Left ventricle myocardium inferior (tissue), 1 donor: ENCODE measurements at regions not wholly inside any gene's neighbourhood (a gene's known extent, or its start where the extent isn't known, plus 50 kb on each side); places are given as distances from the start of the nearest gene placed in this dataset.

Source experiments
- DNase-seq: peaks from one replicate; pipeline ENCODE4 v3.0.0-alpha.2; 2020
- H3K27ac ChIP-seq: fragments of 200-600 bp; replicated peaks from 2 replicates; pipeline ENCODE4 v1.8.0; 2021
- H3K27me3 ChIP-seq: fragments of 200-600 bp; 2 replicates; pipeline ENCODE4 v1.8.0; 2021; ENCODE audit warnings: low read depth
- H3K36me3 ChIP-seq: fragments of 200-600 bp; 2 replicates; pipeline ENCODE4 v1.8.0; 2021
- H3K4me1 ChIP-seq: fragments of 200-600 bp; 2 replicates; pipeline ENCODE4 v1.8.0; 2021
- H3K4me3 ChIP-seq: fragments of 200-600 bp; 2 replicates; pipeline ENCODE4 v1.8.0; 2021; ENCODE audit warnings: mild to moderate bottlenecking, moderate library complexity
- H3K9me3 ChIP-seq: fragments of 200-600 bp; replicated peaks from 2 replicates; pipeline ENCODE4 v1.8.0; 2021
- intact Hi-C: fragments of 100-400 bp; cut with micrococcal nuclease; formaldehyde crosslinking; loops from one replicate; pipeline ENCODE4 v1.11.0; 2022
- TF ChIP-seq, protein P1 (sequence below): fragments of 200-600 bp; IDR thresholded peaks from 2 replicates; pipeline ENCODE4 v1.8.0; 2021; ENCODE audit warnings: antibody characterized with exemption, mild to moderate bottlenecking, borderline replicate concordance
- donor health status: DM: no; HTN: yes; CAD: no; lungs with severe emphysema.

- H3K4me3 ChIP-seq, result no peak overlapping the region
- TF ChIP-seq, protein P1, sequence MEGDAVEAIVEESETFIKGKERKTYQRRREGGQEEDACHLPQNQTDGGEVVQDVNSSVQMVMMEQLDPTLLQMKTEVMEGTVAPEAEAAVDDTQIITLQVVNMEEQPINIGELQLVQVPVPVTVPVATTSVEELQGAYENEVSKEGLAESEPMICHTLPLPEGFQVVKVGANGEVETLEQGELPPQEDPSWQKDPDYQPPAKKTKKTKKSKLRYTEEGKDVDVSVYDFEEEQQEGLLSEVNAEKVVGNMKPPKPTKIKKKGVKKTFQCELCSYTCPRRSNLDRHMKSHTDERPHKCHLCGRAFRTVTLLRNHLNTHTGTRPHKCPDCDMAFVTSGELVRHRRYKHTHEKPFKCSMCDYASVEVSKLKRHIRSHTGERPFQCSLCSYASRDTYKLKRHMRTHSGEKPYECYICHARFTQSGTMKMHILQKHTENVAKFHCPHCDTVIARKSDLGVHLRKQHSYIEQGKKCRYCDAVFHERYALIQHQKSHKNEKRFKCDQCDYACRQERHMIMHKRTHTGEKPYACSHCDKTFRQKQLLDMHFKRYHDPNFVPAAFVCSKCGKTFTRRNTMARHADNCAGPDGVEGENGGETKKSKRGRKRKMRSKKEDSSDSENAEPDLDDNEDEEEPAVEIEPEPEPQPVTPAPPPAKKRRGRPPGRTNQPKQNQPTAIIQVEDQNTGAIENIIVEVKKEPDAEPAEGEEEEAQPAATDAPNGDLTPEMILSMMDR, result no peak
- intact Hi-C loops, result no loop called here
- peaks cover 15% of the 10 kb centered on the region for H3K9me3 ChIP-seq
- H3K27ac ChIP-seq, result no peak overlapping the region
- no peaks in the 10 kb centered on the region for H3K4me1 ChIP-seq
- H3K27me3 ChIP-seq, result no peaks in the 10 kb centered on the region
- no peak for DNase-seq
- no peaks in the 10 kb centered on the region for H3K36me3 ChIP-seq
Observed at GRCh38 chr21:18655931-18656330, 252.3 kb upstream of the TMPRSS15 start.

- DNase-seq, result no peak
- TF ChIP-seq, protein P1, result no peak
- intact Hi-C loops, result no loop called here
- Histone ChIP-seq H3K9me3 (peaks cover 7% of the 10 kb centered on the region), H3K27me3 (no peaks in the 10 kb centered on the region), H3K36me3 (no peaks in the 10 kb centered on the region), H3K27ac (no peak overlapping the region), H3K4me1 (no peaks in the 10 kb centered on the region), H3K4me3 (no peak overlapping the region)
Observed at GRCh38 chr21:18661842-18662241, 258.3 kb upstream of the TMPRSS15 start.

DNA sequence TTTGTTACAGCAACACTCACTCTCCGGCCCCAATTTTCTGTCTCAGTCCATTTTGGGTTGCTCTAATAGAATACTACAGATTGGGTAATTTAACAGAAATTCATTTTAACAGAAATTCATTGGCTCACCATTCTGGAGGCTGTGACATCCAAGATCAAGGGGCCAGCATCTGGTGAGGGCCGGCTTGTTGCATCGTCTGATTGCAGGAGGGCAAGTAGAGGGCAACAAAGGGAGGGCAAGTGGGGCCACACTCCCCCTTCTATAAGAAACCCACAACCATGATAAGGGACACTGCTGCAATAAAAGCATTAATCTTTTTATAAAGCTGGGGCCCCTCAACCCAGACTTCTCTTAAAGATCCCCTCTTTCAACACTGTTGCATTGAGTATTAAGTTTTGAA, 260.1 kb upstream of the TMPRSS15 start:
- no peak overlapping the region for H3K27ac ChIP-seq
- H3K36me3 ChIP-seq, result no peaks in the 10 kb centered on the region
- intact Hi-C loops, result no loop called here
- H3K4me1 ChIP-seq, result no peaks in the 10 kb centered on the region
- no peak overlapping the region for H3K4me3 ChIP-seq
- peaks cover 3% of the 10 kb centered on the region for H3K9me3 ChIP-seq
- H3K27me3 ChIP-seq, result no peaks in the 10 kb centered on the region
- TF ChIP-seq, protein P1, result no peak
- DNase-seq, result no peak

- Histone ChIP-seq H3K9me3 (peaks cover 16% of the 10 kb centered on the region), H3K27me3 (no peaks in the 10 kb centered on the region)
Observed at GRCh38 chr21:18666725-18667124, 263.1 kb upstream of the TMPRSS15 start.

DNA sequence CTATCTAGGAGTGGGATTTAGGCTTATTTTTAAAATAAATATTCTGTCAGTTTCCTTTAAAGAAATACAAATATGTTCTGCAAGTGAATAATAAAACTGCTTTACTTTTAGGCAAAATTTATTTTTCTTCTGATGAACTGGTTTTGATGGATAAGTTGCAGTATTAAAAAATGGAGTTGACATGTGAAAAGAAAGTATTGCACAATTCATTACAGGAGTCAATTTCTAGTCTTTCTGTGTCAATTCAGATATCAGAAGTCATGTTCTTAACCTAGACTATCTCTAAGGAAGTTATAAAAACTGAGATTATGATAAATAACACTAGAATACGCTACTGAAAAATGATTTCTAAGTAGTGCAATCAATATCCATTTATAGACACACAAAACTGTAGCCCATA, 270.2 kb upstream of the TMPRSS15 start:
- no peak for DNase-seq
- TF ChIP-seq, protein P1, result no peak
- intact Hi-C loops, result no loop called here
- Histone ChIP-seq H3K4me1 (no peaks in the 10 kb centered on the region), H3K4me3 (no peak overlapping the region), H3K27me3 (no peaks in the 10 kb centered on the region), H3K36me3 (no peaks in the 10 kb centered on the region), H3K27ac (no peak overlapping the region), H3K9me3 (peaks cover 18% of the 10 kb centered on the region)

More at GRCh38 chr21:18666725-18667124, 263.1 kb upstream of the TMPRSS15 start:
- H3K4me3 ChIP-seq, result no peak overlapping the region
- H3K27ac ChIP-seq, result no peak overlapping the region
- no peak for DNase-seq
- H3K4me1 ChIP-seq, result no peaks in the 10 kb centered on the region
- no peaks in the 10 kb centered on the region for H3K36me3 ChIP-seq
- intact Hi-C loops, result no loop called here
- TF ChIP-seq, protein P1, result no peak

DNA sequence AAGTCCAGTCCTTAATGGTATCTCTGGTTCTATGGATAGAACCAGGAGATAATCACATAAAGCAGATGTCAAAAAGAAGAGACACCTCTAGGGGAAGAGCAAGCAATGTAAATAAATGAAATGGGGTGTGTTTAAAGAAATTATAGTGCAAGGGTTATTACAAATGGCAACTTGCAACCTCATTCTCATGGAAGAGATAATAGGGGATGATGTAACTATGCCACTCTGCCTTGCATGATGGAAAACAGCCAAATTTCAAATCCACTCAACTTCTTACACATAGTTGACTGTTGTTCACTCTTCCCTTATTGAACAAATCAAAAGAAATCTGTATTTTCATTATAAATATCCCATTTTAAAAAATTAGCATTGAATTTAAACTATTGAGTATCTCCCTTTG, 274.0 kb upstream of the TMPRSS15 start:
- TF ChIP-seq, protein P1, result no peak
- no peaks in the 10 kb centered on the region for H3K36me3 ChIP-seq
- no peaks in the 10 kb centered on the region for H3K27me3 ChIP-seq
- H3K9me3 ChIP-seq, result no peaks in the 10 kb centered on the region
- H3K4me1 ChIP-seq, result no peaks in the 10 kb centered on the region
- intact Hi-C loops, result no loop called here
- DNase-seq, result no peak
- no peak overlapping the region for H3K27ac ChIP-seq
- no peak overlapping the region for H3K4me3 ChIP-seq
